ENCODE measurements at regions not wholly inside any gene's neighbourhood (a gene's known extent, or its start where the extent isn't known, plus 50 kb on each side); places are given as distances from the start of the nearest gene placed in this dataset.

- TF ChIP-seq CTCF (IDR thresholded peaks at IDR 0.05; ENCODE audit: control extremely low read depth in 1 of 3, insufficient read depth in 1 of 3, low read depth in 1 of 3, low read length in 3 of 3): no peak
- no peak for TF ChIP-seq MAX (IDR thresholded peaks at IDR 0.05)
- TF ChIP-seq RNF2 (IDR thresholded peaks at IDR 0.05; ENCODE audit: borderline replicate concordance, low read depth, low read length, missing control alignments, poor library complexity, severe bottlenecking): no peak
- no peak for TF ChIP-seq NRF1 (IDR thresholded peaks at IDR 0.05; ENCODE audit: low read depth, low read length)
- no peak for TF ChIP-seq SUZ12 (IDR thresholded peaks at IDR 0.05; ENCODE audit: low read length)
Observed at GRCh38 chr3:28590216-28590615, 241.6 kb upstream of the AZI2 start (continued).

Measured in H1 (cell line).